ENCODE measurements at regions not wholly inside any gene's neighbourhood (a gene's known extent, or its start where the extent isn't known, plus 50 kb on each side); places are given as distances from the start of the nearest gene placed in this dataset.

GRCh38 chr12:24418157-24418556 is 468.7 kb upstream of the SOX5 start:
- TF ChIP-seq POLR2A (IDR thresholded peaks at IDR 0.05) (no peak), CTCF (IDR thresholded peaks at IDR 0.05) (no peak)
